ENCODE measurements at regions not wholly inside any gene's neighbourhood (a gene's known extent, or its start where the extent isn't known, plus 50 kb on each side); places are given as distances from the start of the nearest gene placed in this dataset.
"Not testable (repeated sequence)": the region's sequence is repeated elsewhere in the genome, so short reads cannot be mapped to it uniquely, and the experiment has no call there.

GRCh38 chr4:82128355-82128754 is 245.4 kb downstream of the HNRNPD start:
- H3K27ac ChIP-seq, result no peak overlapping the region
- TF ChIP-seq, protein P1, sequence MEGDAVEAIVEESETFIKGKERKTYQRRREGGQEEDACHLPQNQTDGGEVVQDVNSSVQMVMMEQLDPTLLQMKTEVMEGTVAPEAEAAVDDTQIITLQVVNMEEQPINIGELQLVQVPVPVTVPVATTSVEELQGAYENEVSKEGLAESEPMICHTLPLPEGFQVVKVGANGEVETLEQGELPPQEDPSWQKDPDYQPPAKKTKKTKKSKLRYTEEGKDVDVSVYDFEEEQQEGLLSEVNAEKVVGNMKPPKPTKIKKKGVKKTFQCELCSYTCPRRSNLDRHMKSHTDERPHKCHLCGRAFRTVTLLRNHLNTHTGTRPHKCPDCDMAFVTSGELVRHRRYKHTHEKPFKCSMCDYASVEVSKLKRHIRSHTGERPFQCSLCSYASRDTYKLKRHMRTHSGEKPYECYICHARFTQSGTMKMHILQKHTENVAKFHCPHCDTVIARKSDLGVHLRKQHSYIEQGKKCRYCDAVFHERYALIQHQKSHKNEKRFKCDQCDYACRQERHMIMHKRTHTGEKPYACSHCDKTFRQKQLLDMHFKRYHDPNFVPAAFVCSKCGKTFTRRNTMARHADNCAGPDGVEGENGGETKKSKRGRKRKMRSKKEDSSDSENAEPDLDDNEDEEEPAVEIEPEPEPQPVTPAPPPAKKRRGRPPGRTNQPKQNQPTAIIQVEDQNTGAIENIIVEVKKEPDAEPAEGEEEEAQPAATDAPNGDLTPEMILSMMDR (conservative IDR thresholded peaks at IDR 0.05), result no peak

GRCh38 chr4:82126512-82127040 is 247.2 kb downstream of the HNRNPD start:
- no peak overlapping the region for H3K27ac ChIP-seq
- TF ChIP-seq, protein P1 (conservative IDR thresholded peaks at IDR 0.05), result no peak

GRCh38 chr4:82125787-82126297 is 247.9 kb downstream of the HNRNPD start:
- no peak overlapping the region for H3K27ac ChIP-seq
- TF ChIP-seq, protein P1 (conservative IDR thresholded peaks at IDR 0.05), result no peak

- no peak overlapping the region for H3K27ac ChIP-seq
- TF ChIP-seq, protein P1 (conservative IDR thresholded peaks at IDR 0.05), result no peak
Measured at GRCh38 chr4:82124932-82125786, 248.6 kb downstream of the HNRNPD start.

GRCh38 chr4:82124365-82124764 is 249.4 kb downstream of the HNRNPD start:
- no peak overlapping the region for H3K27ac ChIP-seq
- TF ChIP-seq, protein P1 (conservative IDR thresholded peaks at IDR 0.05), result no peak

GRCh38 chr4:82123934-82124333 is 249.9 kb downstream of the HNRNPD start:
- TF ChIP-seq, protein P1 (conservative IDR thresholded peaks at IDR 0.05), result 0 out of 2 replicates have a peak, but pooled peaks have one; percentile 12
- H3K27ac ChIP-seq, result no peak overlapping the region

GRCh38 chr4:82115183-82115582 is 258.6 kb downstream of the HNRNPD start:
- not testable (repeated sequence) for H3K27ac ChIP-seq

- H3K27ac ChIP-seq, result no peak overlapping the region
- TF ChIP-seq, protein P1 (conservative IDR thresholded peaks at IDR 0.05), result no peak
Measured at GRCh38 chr4:82108506-82108905, 265.3 kb downstream of the HNRNPD start.

All from VCaP (cell line).